HG03354 (cell line): ENCODE measurements at regions not wholly inside any gene's neighbourhood (a gene's known extent, or its start where the extent isn't known, plus 50 kb on each side); places are given as distances from the start of the nearest gene placed in this dataset.
"Not testable (repeated sequence)": the region's sequence is repeated elsewhere in the genome, so short reads cannot be mapped to it uniquely, and the experiment has no call there.

Source experiments
- ATAC-seq: cut with Tn5 transposase; IDR thresholded peaks from one replicate; pipeline ENCODE4 v1.9.1; 2021; ENCODE audit warnings: mild to moderate bottlenecking; ENCODE audit not compliant: unreplicated experiment, poor library complexity, severe bottlenecking

DNA sequence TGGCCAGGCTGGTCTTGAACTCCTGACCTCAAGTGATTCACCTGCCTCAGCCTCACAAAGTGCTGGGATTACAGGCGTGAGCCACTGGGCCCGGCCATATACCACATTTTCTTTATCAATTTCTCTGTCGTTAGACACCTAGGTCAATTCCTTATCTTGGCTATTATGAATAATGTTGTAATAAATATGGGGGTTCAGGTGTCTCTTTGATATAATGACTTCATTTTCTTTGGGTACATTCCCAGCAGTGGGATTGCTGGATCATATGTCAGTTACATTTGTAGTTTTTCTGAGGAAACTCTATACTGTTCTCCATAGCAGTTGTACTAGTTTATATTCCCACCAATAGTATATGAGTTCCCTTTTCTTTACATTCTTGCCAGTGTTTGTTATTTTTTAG is 67.8 kb upstream of the DDHD1 start:
- ATAC-seq = no peak

GRCh38 chr14:53218161-53218560 is 65.0 kb upstream of the DDHD1 start:
- ATAC-seq = no peak

GRCh38 chr14:53217316-53217994 is 64.3 kb upstream of the DDHD1 start:
- ATAC-seq = peak; percentile 99

- ATAC-seq = not testable (repeated sequence)
Observed at GRCh38 chr14:53216955-53217315, 63.8 kb upstream of the DDHD1 start.

- not testable (repeated sequence) for ATAC-seq
Observed at GRCh38 chr14:53216478-53216877, 63.4 kb upstream of the DDHD1 start.

- ATAC-seq = no peak
Observed at GRCh38 chr14:53215101-53215500, 62.0 kb upstream of the DDHD1 start.

DNA sequence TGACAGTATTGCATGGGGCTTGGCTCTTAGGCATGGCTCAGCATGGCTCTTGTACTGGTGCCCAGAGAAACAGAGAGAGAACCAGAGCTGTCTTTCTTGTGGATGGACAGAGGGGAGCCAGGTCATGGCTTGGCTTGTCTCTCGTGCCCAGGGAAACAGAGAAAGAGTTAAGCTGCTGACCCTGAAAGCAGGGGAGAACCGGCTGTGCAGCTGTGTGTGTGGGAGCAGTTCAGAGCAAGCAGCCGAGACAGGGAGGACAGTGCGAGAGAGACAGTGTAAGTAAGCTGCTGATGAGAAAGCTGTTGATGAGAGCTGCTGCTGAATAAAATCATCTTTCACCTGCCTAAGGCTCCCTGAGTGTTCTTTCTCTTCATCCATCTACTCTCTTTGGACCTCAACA is 61.3 kb upstream of the DDHD1 start:
- no peak for ATAC-seq

- no peak for ATAC-seq
Observed at GRCh38 chr14:53213761-53214160, 60.6 kb upstream of the DDHD1 start.

- no peak for ATAC-seq
Observed at GRCh38 chr14:53209370-53209769, 56.2 kb upstream of the DDHD1 start.
